Middle frontal gyrus (tissue), 1 donor: ENCODE measurements at regions not wholly inside any gene's neighbourhood (a gene's known extent, or its start where the extent isn't known, plus 50 kb on each side); places are given as distances from the start of the nearest gene placed in this dataset.

Source experiments
- DNase-seq: peaks from one replicate; pipeline ENCODE4 v3.0.0-alpha.2; 2015; ENCODE audit warnings: low spot score; ENCODE audit errors: extremely low spot score

GRCh38 chr9:89835666-89836065 lies 230.9 kb downstream of the GADD45G start:
- DNase-seq, result no peak

GRCh38 chr9:89837162-89837933 lies 232.5 kb downstream of the GADD45G start:
- DNase-seq, result no peak

GRCh38 chr9:89837934-89838310 lies 233.1 kb downstream of the GADD45G start:
- DNase-seq, result no peak

GRCh38 chr9:89838621-89839020 lies 233.8 kb downstream of the GADD45G start:
- DNase-seq, result no peak

- no peak for DNase-seq
Measured at GRCh38 chr9:89839449-89839848, 234.6 kb downstream of the GADD45G start.

- DNase-seq, result no peak
Measured at GRCh38 chr9:89839952-89840351, 235.1 kb downstream of the GADD45G start.

- DNase-seq, result no peak
Measured at GRCh38 chr9:89841456-89841855, 236.6 kb downstream of the GADD45G start.

- no peak for DNase-seq
Measured at GRCh38 chr9:89842267-89842768, 237.5 kb downstream of the GADD45G start.

GRCh38 chr9:89843074-89843473 lies 238.3 kb downstream of the GADD45G start:
- DNase-seq, result no peak

- DNase-seq, result no peak
Measured at GRCh38 chr9:89843591-89843990, 238.8 kb downstream of the GADD45G start.

GRCh38 chr9:89844075-89844474 lies 239.3 kb downstream of the GADD45G start:
- no peak for DNase-seq

- no peak for DNase-seq
Measured at GRCh38 chr9:89844535-89844934, 239.7 kb downstream of the GADD45G start.

- no peak for DNase-seq
Measured at GRCh38 chr9:89845321-89845720, 240.5 kb downstream of the GADD45G start.

GRCh38 chr9:89845862-89846261 lies 241.1 kb downstream of the GADD45G start:
- DNase-seq, result no peak

- no peak for DNase-seq
Measured at GRCh38 chr9:89848060-89849040, 243.5 kb downstream of the GADD45G start.

GRCh38 chr9:89849096-89849495 lies 244.3 kb downstream of the GADD45G start:
- no peak for DNase-seq

GRCh38 chr9:89850153-89850552 lies 245.3 kb downstream of the GADD45G start:
- no peak for DNase-seq

- DNase-seq, result no peak
Measured at GRCh38 chr9:89850631-89851325, 246.0 kb downstream of the GADD45G start.

- no peak for DNase-seq
Measured at GRCh38 chr9:89853161-89853560, 248.3 kb downstream of the GADD45G start.

GRCh38 chr9:89853931-89854330 lies 249.1 kb downstream of the GADD45G start:
- no peak for DNase-seq

GRCh38 chr9:89854715-89855475 lies 250.1 kb downstream of the GADD45G start:
- no peak for DNase-seq
